ENCODE measurements at regions not wholly inside any gene's neighbourhood (a gene's known extent, or its start where the extent isn't known, plus 50 kb on each side); places are given as distances from the start of the nearest gene placed in this dataset.

DNA sequence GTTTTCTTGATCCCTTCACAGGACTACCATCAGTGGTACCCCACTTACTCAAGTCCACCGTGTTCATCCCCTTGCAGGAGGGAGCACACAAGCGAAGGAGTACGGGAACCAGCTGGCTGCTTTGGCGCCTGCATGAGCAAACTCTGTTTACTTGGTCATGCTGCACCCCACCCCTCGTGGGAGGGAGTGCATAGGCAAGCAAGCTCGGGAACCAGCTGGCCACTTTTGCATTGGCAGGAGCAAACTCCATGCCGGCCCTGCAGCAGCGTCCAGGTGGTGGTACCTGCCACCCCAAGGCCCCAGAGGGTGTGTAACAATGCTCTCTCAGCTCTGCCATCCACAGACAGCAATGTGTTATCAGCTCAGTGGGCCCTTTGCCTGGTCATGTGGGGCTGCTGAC, 737.8 kb downstream of the FAM181B start:
- Histone ChIP-seq H3K4me3 (ENCODE audit: low read depth, low read length) (no peak overlapping the region), H3K36me3 (ENCODE audit: control insufficient read depth, insufficient read depth, low read length) (no peaks in the 10 kb centered on the region), H3K27me3 (ENCODE audit: control insufficient read depth, insufficient read depth, low read length) (no peaks in the 10 kb centered on the region)
- TF ChIP-seq, protein P1, sequence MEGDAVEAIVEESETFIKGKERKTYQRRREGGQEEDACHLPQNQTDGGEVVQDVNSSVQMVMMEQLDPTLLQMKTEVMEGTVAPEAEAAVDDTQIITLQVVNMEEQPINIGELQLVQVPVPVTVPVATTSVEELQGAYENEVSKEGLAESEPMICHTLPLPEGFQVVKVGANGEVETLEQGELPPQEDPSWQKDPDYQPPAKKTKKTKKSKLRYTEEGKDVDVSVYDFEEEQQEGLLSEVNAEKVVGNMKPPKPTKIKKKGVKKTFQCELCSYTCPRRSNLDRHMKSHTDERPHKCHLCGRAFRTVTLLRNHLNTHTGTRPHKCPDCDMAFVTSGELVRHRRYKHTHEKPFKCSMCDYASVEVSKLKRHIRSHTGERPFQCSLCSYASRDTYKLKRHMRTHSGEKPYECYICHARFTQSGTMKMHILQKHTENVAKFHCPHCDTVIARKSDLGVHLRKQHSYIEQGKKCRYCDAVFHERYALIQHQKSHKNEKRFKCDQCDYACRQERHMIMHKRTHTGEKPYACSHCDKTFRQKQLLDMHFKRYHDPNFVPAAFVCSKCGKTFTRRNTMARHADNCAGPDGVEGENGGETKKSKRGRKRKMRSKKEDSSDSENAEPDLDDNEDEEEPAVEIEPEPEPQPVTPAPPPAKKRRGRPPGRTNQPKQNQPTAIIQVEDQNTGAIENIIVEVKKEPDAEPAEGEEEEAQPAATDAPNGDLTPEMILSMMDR (IDR thresholded peaks at IDR 0.05; ENCODE audit: insufficient read depth, low read depth, low read length) = no peak
- POLR2A ChIA-PET = no interaction called here
- DNase-seq (ENCODE audit: low read depth) = no peak
- CTCF ChIA-PET = no interaction called here

DNA sequence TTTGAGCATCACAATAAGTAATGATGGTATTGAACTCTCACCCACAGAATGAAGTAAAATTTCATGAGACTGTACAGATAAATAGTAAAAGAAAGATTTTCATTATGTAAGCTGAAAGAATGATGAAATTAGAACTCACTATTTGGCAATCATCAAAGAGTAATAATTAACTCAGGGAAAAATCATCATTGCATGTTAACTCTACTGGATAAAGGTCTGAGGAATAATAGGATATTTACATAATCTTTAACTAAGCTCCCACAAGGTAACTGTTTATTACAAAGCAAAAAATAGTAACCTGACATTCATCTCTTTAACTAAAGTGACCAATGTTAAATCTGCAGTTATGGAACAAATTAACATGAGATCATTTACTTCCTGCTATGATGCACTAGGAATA, 739.9 kb downstream of the FAM181B start:
- POLR2A ChIA-PET = no interaction called here
- CTCF ChIA-PET = no interaction called here
- DNase-seq (ENCODE audit: low read depth) = no peak

DNA sequence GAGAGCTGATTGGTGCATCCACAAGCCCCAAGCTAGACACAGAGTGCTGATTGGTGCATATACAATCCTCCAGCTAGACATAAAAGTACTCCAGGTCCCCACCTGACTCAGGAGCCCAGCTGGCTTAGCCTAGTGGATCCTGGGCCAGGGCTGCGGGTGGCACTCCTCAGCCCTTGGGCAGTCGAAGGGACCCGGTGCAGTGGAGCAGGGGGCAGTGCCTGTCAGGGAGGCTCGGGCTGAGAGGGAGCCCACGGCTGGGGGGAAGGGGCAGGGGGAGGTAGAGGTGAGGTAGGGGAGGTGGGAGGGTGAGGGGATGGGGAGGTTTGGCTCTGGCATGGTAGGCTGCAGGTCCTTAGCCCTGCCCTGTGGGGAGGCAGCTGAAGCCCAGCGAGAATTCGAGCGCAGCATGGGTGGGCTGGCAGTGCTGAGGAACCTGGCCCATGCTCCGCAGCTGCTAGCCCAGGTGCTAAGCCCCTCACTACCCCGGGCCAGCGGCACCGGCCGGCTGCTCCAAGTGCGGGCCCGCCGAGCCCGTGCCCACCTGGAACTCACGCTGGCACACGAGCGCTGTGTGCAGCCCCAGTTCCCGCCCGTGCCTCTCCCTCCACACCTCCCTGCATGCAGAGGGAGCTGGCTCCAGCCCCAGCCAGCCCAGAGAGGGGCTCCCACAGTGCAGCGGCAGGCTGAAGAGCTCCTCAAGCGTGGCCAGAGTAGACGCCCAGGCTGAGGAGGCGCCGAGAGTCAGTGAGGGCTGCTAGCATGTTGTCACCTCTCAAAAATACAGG, 742.8 kb downstream of the FAM181B start:
- ChIA-PET POLR2A (no interaction called here), CTCF (no interaction called here)
- H3K4me3 ChIP-seq (ENCODE audit: low read depth, low read length) = no peak overlapping the region
- H3K27me3 ChIP-seq (ENCODE audit: control insufficient read depth, insufficient read depth, low read length) = no peaks in the 10 kb centered on the region
- no peaks in the 10 kb centered on the region for H3K36me3 ChIP-seq (ENCODE audit: control insufficient read depth, insufficient read depth, low read length)
- TF ChIP-seq, protein P1 (IDR thresholded peaks at IDR 0.05; ENCODE audit: insufficient read depth, low read depth, low read length) = no peak
- no peak for DNase-seq (ENCODE audit: low read depth)

More for the DNA sequence above, 739.9 kb downstream of the FAM181B start:
- TF ChIP-seq, protein P1 (IDR thresholded peaks at IDR 0.05; ENCODE audit: insufficient read depth, low read depth, low read length) = no peak
- Histone ChIP-seq H3K4me3 (ENCODE audit: low read depth, low read length) (no peak overlapping the region), H3K27me3 (ENCODE audit: control insufficient read depth, insufficient read depth, low read length) (no peaks in the 10 kb centered on the region), H3K36me3 (ENCODE audit: control insufficient read depth, insufficient read depth, low read length) (no peaks in the 10 kb centered on the region)

DNA sequence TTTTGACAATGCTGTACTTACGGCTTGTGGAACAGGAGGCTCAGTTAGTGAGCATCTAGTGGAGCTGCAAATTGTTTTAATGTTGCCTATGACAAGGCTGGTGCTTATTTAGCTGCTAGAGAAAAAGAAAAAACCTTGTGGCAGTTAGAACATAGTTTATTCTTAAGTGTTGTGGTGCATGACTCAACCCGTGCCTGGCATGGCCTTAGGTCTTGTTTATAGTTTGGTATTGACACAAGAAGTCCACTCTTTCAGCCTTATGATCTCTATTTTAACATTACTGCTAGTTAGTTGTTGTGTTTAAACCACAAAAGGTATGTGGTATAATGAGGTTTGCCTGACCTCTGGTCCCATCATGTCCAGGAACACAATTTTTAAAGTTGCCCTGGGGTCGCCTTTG, 744.6 kb downstream of the FAM181B start:
- DNase-seq (ENCODE audit: low read depth) = no peak
- TF ChIP-seq, protein P1 (IDR thresholded peaks at IDR 0.05; ENCODE audit: insufficient read depth, low read depth, low read length) = no peak
- H3K36me3 ChIP-seq (ENCODE audit: control insufficient read depth, insufficient read depth, low read length) = no peaks in the 10 kb centered on the region
- ChIA-PET CTCF (no interaction called here), POLR2A (no interaction called here)
- no peak overlapping the region for H3K4me3 ChIP-seq (ENCODE audit: low read depth, low read length)
- H3K27me3 ChIP-seq (ENCODE audit: control insufficient read depth, insufficient read depth, low read length) = no peaks in the 10 kb centered on the region

DNA sequence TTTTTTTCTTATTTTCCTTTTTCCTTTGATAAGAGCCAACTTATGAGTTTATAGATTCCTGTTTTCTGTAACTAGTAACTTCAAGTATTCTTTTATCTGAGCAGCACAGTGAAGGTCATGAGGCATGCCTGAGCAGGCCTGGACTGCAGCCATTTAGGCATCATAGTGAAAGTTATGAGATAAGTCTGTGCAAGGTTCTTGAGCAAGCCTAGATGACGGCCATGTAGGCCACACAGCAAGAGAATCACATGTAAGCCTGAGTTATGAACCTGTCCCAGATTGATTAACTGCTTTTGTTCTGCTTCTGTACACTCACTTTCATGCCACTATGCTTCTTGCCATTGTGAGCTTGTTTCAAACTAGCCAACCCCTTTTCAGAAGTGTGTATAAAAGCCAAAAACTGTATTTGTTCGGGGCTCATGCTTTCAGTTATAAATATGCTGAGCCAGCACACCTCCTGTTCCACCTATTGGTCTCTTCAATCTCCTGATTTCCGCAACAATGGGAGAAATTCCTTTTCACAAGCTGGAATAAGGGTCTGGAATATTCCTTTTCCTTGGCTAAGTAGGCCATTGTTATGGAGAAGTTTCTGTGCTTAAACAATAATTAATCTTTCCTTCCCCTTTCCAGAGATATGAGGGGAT, 745.7 kb downstream of the FAM181B start:
- no peak for DNase-seq (ENCODE audit: low read depth)
- Histone ChIP-seq H3K4me3 (ENCODE audit: low read depth, low read length) (no peak overlapping the region), H3K27me3 (ENCODE audit: control insufficient read depth, insufficient read depth, low read length) (no peaks in the 10 kb centered on the region), H3K36me3 (ENCODE audit: control insufficient read depth, insufficient read depth, low read length) (no peaks in the 10 kb centered on the region)
- POLR2A ChIA-PET = no interaction called here
- TF ChIP-seq, protein P1 (IDR thresholded peaks at IDR 0.05; ENCODE audit: insufficient read depth, low read depth, low read length) = no peak
- CTCF ChIA-PET = no interaction called here
